ENCODE measurements at regions not wholly inside any gene's neighbourhood (a gene's known extent, or its start where the extent isn't known, plus 50 kb on each side); places are given as distances from the start of the nearest gene placed in this dataset.

DNA sequence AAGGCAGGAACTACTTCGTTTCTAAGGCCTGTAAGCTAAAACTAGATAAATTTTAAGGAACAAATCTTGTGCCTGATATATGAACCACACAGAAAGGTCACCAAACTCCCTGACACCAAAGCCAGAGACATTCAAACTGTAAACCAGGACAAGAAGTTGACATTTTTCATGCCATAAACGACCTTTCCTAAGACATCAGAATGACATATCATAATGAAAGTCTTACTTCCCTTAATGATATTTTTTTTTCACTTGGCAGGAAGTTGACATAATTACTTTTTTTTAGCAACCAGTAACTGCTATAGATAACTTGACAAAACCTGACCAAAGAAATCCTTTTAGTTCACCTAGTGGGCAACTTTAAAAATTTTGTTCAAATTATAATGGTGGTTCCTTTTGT, 231.5 kb upstream of the AGTR2 start:
- Histone ChIP-seq H3K36me3 (ENCODE audit: control insufficient read depth, insufficient read depth, low read length) (no peaks in the 10 kb centered on the region), H3K27me3 (ENCODE audit: control insufficient read depth, insufficient read depth, low read length) (peaks cover 22% of the 10 kb centered on the region; the same call in 1 of the 2 replicates), H4K20me1 (ENCODE audit: insufficient read depth, low read length) (no peaks in the 10 kb centered on the region), H3K4ac (ENCODE audit: low read depth, low read length) (no peak overlapping the region), H3K9ac (ENCODE audit: low read depth, low read length) (no peak overlapping the region), H3K4me1 (ENCODE audit: control insufficient read depth, insufficient read depth, low read length) (no peaks in the 10 kb centered on the region), H2AK9ac (replicated peaks; ENCODE audit: low read depth, low read length, poor library complexity) (no peak overlapping the region), H3K23ac (ENCODE audit: low read depth, low read length) (no peak overlapping the region), H4K5ac (ENCODE audit: low read depth, low read length) (no peak overlapping the region), H2BK5ac (ENCODE audit: low read depth, low read length, poor library complexity, severe bottlenecking) (no peak overlapping the region), H3K4me3 (ENCODE audit: insufficient read depth, low read depth, low read length) (no peak overlapping the region), H2AFZ (replicated peaks; ENCODE audit: low read length, poor library complexity) (no peak overlapping the region), H3K9me3 (ENCODE audit: control insufficient read depth, insufficient read depth, low read length) (peaks cover 14% of the 10 kb centered on the region), H3K79me1 (ENCODE audit: low read depth in 1 of 2, low read length in 2 of 2) (no peaks in the 10 kb centered on the region), H2BK15ac (ENCODE audit: low read depth, low read length) (no peak overlapping the region), H4K91ac (ENCODE audit: insufficient read depth, low read depth, low read length) (no peak overlapping the region), H3K4me2 (ENCODE audit: low read depth, low read length) (no peak overlapping the region), H3K9me1 (ENCODE audit: insufficient read depth, low read length) (no peaks in the 10 kb centered on the region), H3K18ac (ENCODE audit: low read depth, low read length) (no peak overlapping the region), H2AK5ac (ENCODE audit: low read depth, low read length) (no peak overlapping the region), H3K14ac (replicated peaks; ENCODE audit: low read depth, low read length) (no peak overlapping the region), H2BK20ac (ENCODE audit: low read depth, low read length) (no peak overlapping the region), H4K8ac (ENCODE audit: low read depth in 2 of 2, low read length in 2 of 2) (no peak overlapping the region), H3K56ac (ENCODE audit: extremely low read depth, insufficient read depth, low read length) (no peak overlapping the region), H3K27ac (ENCODE audit: insufficient read depth, low read length) (no peak overlapping the region), H2BK120ac (ENCODE audit: low read depth, low read length) (no peak overlapping the region)
- no TSS peak for BruUV-seq (replicated peaks)
- in situ Hi-C loops (cut with MboI; ENCODE audit: low sequenced_read_pairs) (no loop called here), intact Hi-C loops (cut with micrococcal nuclease) (no loop called here), dilution Hi-C loops (cut with HindIII; ENCODE audit: low sequenced_read_pairs, unreplicated experiment) (no loop called here)
- WGBS, 2 experiments (ENCODE audit: extremely low coverage in 2 of 2, insufficient read length in 1 of 2): no CpG with 5 or more reads among the region's 2 CpGs
- TF ChIP-seq FOS (IDR thresholded peaks at IDR 0.05; ENCODE audit: low read depth, low read length): no peak
- no peak for TF ChIP-seq MAFK (IDR thresholded peaks at IDR 0.05; ENCODE audit: low read depth, low read length)
- no peak for TF ChIP-seq CEBPB (IDR thresholded peaks at IDR 0.05; ENCODE audit: low read depth, low read length)
- no peak for TF ChIP-seq RFX5 (IDR thresholded peaks at IDR 0.05; ENCODE audit: low read depth, low read length)
- TF ChIP-seq, protein P1, sequence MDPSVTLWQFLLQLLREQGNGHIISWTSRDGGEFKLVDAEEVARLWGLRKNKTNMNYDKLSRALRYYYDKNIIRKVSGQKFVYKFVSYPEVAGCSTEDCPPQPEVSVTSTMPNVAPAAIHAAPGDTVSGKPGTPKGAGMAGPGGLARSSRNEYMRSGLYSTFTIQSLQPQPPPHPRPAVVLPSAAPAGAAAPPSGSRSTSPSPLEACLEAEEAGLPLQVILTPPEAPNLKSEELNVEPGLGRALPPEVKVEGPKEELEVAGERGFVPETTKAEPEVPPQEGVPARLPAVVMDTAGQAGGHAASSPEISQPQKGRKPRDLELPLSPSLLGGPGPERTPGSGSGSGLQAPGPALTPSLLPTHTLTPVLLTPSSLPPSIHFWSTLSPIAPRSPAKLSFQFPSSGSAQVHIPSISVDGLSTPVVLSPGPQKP (IDR thresholded peaks at IDR 0.05; ENCODE audit: borderline replicate concordance, low read depth, low read length): no peak
- no peak for TF ChIP-seq BHLHE40 (IDR thresholded peaks at IDR 0.05; ENCODE audit: low read depth, low read length)
- TF ChIP-seq, protein P2, sequence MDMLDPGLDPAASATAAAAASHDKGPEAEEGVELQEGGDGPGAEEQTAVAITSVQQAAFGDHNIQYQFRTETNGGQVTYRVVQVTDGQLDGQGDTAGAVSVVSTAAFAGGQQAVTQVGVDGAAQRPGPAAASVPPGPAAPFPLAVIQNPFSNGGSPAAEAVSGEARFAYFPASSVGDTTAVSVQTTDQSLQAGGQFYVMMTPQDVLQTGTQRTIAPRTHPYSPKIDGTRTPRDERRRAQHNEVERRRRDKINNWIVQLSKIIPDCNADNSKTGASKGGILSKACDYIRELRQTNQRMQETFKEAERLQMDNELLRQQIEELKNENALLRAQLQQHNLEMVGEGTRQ (IDR thresholded peaks at IDR 0.05; ENCODE audit: low read depth, low read length): no peak
- no peak for TF ChIP-seq MAZ (IDR thresholded peaks at IDR 0.05; ENCODE audit: borderline replicate concordance, low read depth, low read length)
- no peak for TF ChIP-seq RCOR1 (IDR thresholded peaks at IDR 0.05; ENCODE audit: insufficient replicate concordance, low read length)
- TF ChIP-seq, protein P3, sequence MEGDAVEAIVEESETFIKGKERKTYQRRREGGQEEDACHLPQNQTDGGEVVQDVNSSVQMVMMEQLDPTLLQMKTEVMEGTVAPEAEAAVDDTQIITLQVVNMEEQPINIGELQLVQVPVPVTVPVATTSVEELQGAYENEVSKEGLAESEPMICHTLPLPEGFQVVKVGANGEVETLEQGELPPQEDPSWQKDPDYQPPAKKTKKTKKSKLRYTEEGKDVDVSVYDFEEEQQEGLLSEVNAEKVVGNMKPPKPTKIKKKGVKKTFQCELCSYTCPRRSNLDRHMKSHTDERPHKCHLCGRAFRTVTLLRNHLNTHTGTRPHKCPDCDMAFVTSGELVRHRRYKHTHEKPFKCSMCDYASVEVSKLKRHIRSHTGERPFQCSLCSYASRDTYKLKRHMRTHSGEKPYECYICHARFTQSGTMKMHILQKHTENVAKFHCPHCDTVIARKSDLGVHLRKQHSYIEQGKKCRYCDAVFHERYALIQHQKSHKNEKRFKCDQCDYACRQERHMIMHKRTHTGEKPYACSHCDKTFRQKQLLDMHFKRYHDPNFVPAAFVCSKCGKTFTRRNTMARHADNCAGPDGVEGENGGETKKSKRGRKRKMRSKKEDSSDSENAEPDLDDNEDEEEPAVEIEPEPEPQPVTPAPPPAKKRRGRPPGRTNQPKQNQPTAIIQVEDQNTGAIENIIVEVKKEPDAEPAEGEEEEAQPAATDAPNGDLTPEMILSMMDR (conservative IDR thresholded peaks at IDR 0.05; ENCODE audit: low read depth, low read length): no peak
- no peak for TF ChIP-seq RAD21 (IDR thresholded peaks at IDR 0.05; ENCODE audit: low read length)
- TF ChIP-seq CHD1 (IDR thresholded peaks at IDR 0.05; ENCODE audit: low read depth, low read length): no peak
- no peak for TF ChIP-seq MXI1 (IDR thresholded peaks at IDR 0.05; ENCODE audit: borderline replicate concordance, low read depth, low read length)
- no peak for TF ChIP-seq SMC3 (IDR thresholded peaks at IDR 0.05; ENCODE audit: low read depth, low read length)
- TF ChIP-seq POLR2A (IDR thresholded peaks at IDR 0.05; ENCODE audit: low read depth, low read length): no peak
- no peak for TF ChIP-seq NFE2L2 (IDR thresholded peaks at IDR 0.05; ENCODE audit: low read depth, low read length)
- DNase-seq: no peak
- POLR2A ChIA-PET (ENCODE audit: unreplicated experiment): no interaction called here
- CTCF ChIA-PET: no interaction called here
- ATAC-seq (ENCODE audit: low read depth): no peak
